Gastroesophageal sphincter (tissue), 2 donors: ENCODE measurements at regions not wholly inside any gene's neighbourhood (a gene's known extent, or its start where the extent isn't known, plus 50 kb on each side); places are given as distances from the start of the nearest gene placed in this dataset.

Source experiments
- EP300 ChIP-seq: sonication (generic); formaldehyde crosslinking; IDR thresholded peaks from one replicate; pipeline ENCODE4 v1.6.1; 2017; ENCODE audit warnings: antibody characterized with exemption, mild to moderate bottlenecking
- POLR2AphosphoS5 ChIP-seq: sonication (generic); formaldehyde crosslinking; IDR thresholded peaks from one replicate; pipeline ENCODE4 v1.6.1; 2017; ENCODE audit warnings: antibody characterized with exemption

DNA sequence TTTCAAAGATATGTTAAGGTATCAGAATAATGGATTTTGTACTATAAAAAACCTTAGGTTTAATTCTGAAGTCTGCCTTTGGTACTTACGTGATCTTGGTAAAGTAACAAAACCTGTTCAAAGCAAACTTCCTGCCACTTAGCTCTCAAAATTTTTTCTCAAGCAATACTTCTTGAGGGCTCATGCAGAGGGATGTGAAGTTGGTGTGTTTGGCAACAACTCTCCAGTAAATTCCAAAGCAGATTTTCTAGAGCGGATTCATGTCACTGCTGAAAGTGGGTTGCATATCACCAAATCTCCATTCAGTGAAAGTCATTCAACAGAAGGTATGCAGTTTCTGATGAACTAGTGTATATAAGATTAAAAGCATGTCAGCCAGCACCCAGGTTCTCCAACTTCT, 856.7 kb downstream of the CDH8 start:
- TF ChIP-seq POLR2AphosphoS5 (no peak), EP300 (no peak)
